GM19452 (cell line): ENCODE measurements at regions not wholly inside any gene's neighbourhood (a gene's known extent, or its start where the extent isn't known, plus 50 kb on each side); places are given as distances from the start of the nearest gene placed in this dataset.

ENCODE experiments used
- ATAC-seq: cut with Tn5 transposase; IDR thresholded peaks from one replicate; pipeline ENCODE4 v1.9.1; 2021; ENCODE audit not compliant: unreplicated experiment

- no peak for ATAC-seq
Measured at GRCh38 chr11:116536416-116536815, 236.4 kb downstream of the BUD13 start.

DNA sequence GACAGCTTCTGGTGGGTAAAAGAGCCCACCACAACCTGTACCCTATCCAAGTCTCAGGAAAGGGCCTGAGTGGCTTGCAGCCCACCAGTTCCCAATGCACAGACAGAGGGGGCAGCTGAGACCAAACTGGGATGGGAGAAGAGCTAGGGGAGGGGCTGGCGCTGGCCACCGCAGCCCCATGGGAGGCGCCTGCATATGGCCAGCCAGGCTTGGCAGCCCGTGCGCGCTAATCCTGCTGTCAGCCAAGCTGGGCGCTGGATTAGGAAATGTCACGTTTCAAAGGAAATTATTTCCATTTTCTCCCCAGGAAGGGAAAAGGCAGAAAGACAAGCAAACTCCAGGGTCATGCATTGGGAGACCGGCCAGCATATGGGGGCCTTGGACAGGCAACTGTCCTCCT is 236.8 kb downstream of the BUD13 start:
- no peak for ATAC-seq

GRCh38 chr11:116535120-116535519 is 237.7 kb downstream of the BUD13 start:
- ATAC-seq: no peak

GRCh38 chr11:116534270-116534975 is 238.4 kb downstream of the BUD13 start:
- no peak for ATAC-seq

GRCh38 chr11:116533186-116533825 is 239.5 kb downstream of the BUD13 start:
- ATAC-seq: no peak

DNA sequence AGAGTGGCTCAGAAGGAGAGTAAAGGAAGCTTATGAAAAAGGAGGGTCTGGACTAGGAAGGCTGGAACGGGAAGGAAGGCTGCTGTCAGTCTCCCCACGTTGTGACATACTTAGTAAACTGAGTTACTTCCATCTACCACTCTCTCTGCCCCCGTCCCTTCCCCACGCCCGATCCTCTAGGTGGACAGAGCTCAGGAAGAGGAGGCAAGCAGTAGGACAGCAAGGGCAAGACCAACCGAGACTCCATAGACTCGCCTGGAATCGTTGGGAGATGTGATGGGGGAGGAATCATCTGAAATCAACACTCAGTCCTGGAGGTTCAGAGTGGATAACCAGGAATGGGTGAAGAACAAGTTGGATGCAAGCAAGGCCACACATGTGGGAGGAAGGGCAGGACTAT is 240.7 kb downstream of the BUD13 start:
- no peak for ATAC-seq

- ATAC-seq: no peak
Measured at GRCh38 chr11:116530705-116531104, 242.1 kb downstream of the BUD13 start.

- ATAC-seq: no peak
Measured at GRCh38 chr11:116529271-116529670, 243.5 kb downstream of the BUD13 start.

DNA sequence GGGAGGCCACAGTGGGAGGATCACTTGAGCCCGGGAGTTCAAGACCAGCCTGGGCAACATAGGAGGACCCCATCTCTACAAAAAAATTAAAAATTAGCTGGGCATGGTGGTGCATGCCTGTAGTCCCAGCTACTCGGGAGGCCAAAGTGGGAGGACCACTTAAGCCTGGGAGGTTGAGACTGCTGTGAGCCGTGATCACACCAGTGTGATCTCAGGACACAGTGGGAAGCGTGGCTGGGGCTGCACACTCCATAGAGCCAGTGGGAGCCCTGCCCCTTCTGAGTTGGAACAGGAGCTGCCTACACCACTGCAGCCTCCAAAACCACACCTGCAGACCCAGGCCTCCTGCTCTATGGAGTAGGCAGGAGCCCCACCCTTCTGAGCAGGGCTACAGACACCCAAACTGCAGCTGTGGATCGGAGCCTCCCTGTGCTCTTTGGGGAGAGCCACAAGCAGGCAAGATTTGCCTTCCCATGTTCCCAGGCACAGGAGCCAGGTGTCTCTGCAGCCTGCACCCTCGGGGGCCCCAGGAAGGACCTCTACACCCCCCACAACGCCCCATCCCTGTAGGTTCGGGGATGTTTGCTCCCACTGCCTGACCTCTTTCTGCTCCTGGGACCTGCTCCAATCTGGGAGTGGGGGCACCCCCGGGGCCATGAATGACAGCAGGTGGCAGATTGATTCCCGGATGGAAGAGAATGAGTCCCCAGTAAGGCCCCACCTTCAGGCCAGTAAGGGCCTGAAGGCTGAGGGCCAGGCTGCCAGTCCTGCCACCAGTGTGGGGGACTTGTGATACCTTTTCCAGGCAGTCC is 245.4 kb downstream of the BUD13 start:
- ATAC-seq: no peak

DNA sequence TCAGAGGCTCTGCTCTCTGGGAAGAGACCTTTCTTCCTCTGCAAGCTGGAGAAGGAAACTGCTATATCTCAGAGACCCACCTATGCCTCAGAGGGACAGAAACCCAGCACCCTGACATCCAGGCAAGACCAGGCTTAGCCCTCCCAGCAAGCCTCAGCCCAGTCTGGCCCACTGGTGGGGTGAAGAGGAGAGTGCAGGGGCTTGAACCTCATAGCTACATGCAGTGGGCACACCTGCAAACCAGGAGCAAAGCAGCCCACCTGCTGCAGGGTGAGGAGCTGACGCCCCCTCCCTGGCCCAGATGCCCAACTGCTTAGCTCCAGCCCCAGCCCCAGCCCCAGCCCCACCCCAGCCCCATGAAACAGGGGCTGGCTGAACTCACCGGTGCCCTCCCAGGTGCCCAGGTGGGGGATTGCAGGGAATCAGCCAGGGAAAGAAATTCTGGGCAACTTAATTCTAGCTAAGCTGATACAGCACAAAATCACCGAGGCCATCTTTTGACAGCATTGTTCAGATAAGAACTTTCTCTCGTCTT is 246.8 kb downstream of the BUD13 start:
- ATAC-seq: no peak

DNA sequence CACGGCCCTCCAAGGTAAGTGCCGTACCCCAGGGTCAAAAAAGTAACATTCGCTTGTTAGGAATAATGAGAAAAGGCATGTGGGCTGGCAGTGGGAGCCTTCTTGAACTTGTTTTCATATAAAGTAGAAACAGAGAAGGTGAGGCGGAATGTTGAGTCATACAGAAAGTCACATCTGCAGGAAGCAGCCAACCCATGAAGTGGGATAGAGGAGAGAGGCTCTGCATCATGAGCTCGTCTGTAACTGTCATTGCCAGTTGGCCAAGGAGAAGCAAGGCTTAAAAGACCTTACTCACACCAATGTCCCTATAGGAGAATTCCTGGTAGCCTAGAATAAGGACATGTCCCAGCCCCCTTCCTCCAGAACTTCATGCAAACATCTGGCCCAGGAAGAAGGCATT is 253.3 kb downstream of the BUD13 start:
- no peak for ATAC-seq

DNA sequence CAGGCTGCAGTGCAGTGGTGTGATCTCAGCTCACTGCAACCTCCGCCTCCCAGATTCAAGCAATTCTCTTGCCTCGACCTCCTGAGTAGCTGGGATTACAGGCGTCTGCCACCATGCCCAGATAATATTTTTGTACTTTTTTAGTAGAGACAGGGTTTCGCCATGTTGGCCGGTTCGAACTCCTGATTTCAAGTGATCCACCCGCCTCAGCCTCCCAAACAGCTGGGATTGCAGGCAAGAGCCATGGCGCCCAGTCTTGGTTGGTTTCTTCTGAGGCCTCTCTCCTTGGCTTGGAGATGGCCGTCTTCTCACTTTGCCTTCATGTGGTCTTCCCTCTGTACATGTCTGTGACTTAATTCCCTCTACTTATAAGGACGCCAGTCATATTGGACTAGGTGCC is 254.6 kb downstream of the BUD13 start:
- no peak for ATAC-seq

GRCh38 chr11:116517584-116517983 is 255.2 kb downstream of the BUD13 start:
- ATAC-seq: no peak

GRCh38 chr11:116517077-116517476 is 255.7 kb downstream of the BUD13 start:
- ATAC-seq: no peak

GRCh38 chr11:116515664-116516184 is 257.1 kb downstream of the BUD13 start:
- ATAC-seq: no peak

DNA sequence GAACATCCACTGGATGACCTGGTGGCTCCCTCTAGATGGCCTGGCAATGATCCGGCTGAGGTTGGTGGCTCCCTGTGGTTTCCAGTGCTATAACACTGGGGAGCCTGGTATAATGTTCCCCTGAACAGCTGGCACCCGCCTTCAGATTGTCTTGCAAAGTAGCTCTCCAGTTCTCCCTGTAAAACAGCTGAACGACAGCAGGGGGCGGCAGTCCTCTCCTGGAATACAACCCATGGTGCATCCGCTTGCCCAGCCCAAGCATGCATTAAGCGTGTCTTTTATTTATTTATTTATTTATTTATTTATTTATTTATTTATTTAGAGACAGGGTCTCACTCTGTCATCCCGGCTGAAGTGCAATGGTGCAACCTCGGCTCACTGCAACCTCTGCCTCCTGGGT is 258.9 kb downstream of the BUD13 start:
- ATAC-seq: no peak

- no peak for ATAC-seq
Measured at GRCh38 chr11:116513278-116513823, 259.4 kb downstream of the BUD13 start.

DNA sequence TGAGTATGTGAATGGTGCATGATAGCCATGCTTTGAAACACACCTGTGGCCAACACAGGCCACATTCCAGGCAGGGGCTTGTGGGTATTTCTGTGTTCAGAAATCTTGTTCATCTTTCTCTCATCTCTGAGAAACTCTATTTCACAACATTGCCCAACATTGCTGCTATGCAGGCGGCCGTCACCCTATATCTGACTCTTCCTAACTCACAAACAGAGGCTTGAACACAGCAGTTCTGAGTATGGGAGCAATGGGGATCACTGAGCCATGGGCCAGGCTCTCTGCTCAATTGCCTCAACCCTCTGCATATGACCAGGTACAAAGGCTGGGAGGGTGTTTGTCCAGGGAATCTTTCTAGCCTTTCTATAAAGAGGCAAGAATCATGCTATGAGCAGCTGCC is 259.9 kb downstream of the BUD13 start:
- no peak for ATAC-seq

GRCh38 chr11:116511684-116512083 is 261.1 kb downstream of the BUD13 start:
- no peak for ATAC-seq

DNA sequence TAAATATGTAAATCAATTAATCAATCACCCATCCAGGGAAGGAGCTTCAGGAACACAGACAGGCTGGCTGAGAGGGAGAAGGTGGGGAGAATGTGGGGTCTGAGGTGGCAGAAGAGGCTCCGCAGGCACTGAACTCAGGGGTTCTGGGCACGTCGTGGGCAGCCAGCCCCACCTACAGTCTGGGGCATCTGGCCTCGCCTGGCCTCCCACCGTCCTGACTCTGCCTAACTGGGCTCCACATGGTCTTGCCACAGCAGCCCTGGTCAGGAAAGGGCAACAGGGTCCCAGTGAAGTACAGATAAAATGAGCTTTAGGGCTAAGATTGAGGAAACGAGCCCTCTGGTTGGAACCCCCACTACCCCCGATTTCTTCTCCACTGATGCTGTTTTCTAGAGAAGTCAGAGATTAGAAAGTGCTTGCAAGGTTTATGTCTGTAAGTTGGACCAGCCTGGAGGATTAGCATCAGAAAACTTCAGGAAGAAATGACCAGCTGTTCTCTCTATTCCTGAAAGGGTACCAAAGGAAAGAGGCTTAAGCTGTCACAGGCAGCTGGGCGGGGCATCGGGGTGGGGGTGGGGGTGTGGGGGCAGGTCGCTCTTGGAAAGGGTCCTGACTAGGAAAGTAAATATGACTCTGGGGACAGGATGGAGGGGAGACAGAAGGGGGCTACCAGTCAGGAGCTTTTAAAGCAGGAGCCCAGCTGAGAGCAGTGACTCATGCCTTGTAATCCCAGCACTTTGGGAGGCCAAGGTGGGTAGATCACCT is 261.7 kb downstream of the BUD13 start:
- ATAC-seq: no peak
